BE2C (cell line): ENCODE measurements at regions not wholly inside any gene's neighbourhood (a gene's known extent, or its start where the extent isn't known, plus 50 kb on each side); places are given as distances from the start of the nearest gene placed in this dataset.

ENCODE experiments used
- DNase-seq: peaks from one replicate; pipeline ENCODE4 v3.0.0-alpha.2; 2020
- H3K27me3 ChIP-seq: fragments of 250-450 bp; sonication (Bioruptor Pico); 2 replicates; pipeline ENCODE4 v1.5.1; 2020; ENCODE audit warnings: mild to moderate bottlenecking
- H3K36me3 ChIP-seq: fragments of 250-450 bp; sonication (Bioruptor Pico); 2 replicates; pipeline ENCODE4 v1.5.1; 2020; ENCODE audit warnings: mild to moderate bottlenecking
- H3K4me1 ChIP-seq: fragments of 250-450 bp; sonication (Bioruptor Pico); 2 replicates; pipeline ENCODE4 v1.5.1; 2020
- H3K4me3 ChIP-seq: 2 replicates; pipeline ENCODE4 v1.5.1; 2011; ENCODE audit warnings: low read depth, low read length
- H3K9me3 ChIP-seq: fragments of 250-450 bp; sonication (Bioruptor Pico); 2 replicates; pipeline ENCODE4 v1.5.1; 2020
- CTCF ChIP-seq: IDR thresholded peaks from 2 replicates; pipeline ENCODE4 v1.5.1; 2012; ENCODE audit warnings: mild to moderate bottlenecking, low read depth, low read length

GRCh38 chr3:161641287-161641686, 144.7 kb downstream of the OTOL1 start:
- H3K4me1 ChIP-seq: no peaks in the 10 kb centered on the region
- H3K4me3 ChIP-seq: no peak overlapping the region
- no peak for TF ChIP-seq CTCF

GRCh38 chr3:161644891-161645635, 148.5 kb downstream of the OTOL1 start:
- Histone ChIP-seq H3K4me1 (no peaks in the 10 kb centered on the region), H3K9me3 (no peaks in the 10 kb centered on the region), H3K36me3 (no peaks in the 10 kb centered on the region), H3K27me3 (no peaks in the 10 kb centered on the region; the same call in 1 of the 2 replicates), H3K4me3 (no peak overlapping the region)
- no peak for DNase-seq
- no peak for TF ChIP-seq CTCF

More at GRCh38 chr3:161641287-161641686, 144.7 kb downstream of the OTOL1 start:
- no peaks in the 10 kb centered on the region for H3K27me3 ChIP-seq
- H3K9me3 ChIP-seq: no peaks in the 10 kb centered on the region
- H3K36me3 ChIP-seq: no peaks in the 10 kb centered on the region
- no peak for DNase-seq

- H3K4me1 ChIP-seq: no peaks in the 10 kb centered on the region
- no peaks in the 10 kb centered on the region; the same call in 1 of the 2 replicates for H3K27me3 ChIP-seq
- no peaks in the 10 kb centered on the region for H3K9me3 ChIP-seq
- H3K4me3 ChIP-seq: no peak overlapping the region
- no peaks in the 10 kb centered on the region for H3K36me3 ChIP-seq
- DNase-seq: no peak
- no peak for TF ChIP-seq CTCF
Observed at GRCh38 chr3:161647936-161648470, 151.4 kb downstream of the OTOL1 start.

- DNase-seq: no peak
- H3K4me3 ChIP-seq: no peak overlapping the region
Observed at GRCh38 chr3:161649900-161650484, 153.4 kb downstream of the OTOL1 start.

GRCh38 chr3:161657786-161658185, 161.2 kb downstream of the OTOL1 start:
- no peaks in the 10 kb centered on the region for H3K36me3 ChIP-seq
- H3K9me3 ChIP-seq: no peaks in the 10 kb centered on the region
- no peak overlapping the region for H3K4me3 ChIP-seq
- H3K27me3 ChIP-seq: no peaks in the 10 kb centered on the region
- TF ChIP-seq CTCF: no peak
- DNase-seq: no peak
- H3K4me1 ChIP-seq: no peaks in the 10 kb centered on the region

More at GRCh38 chr3:161649900-161650484, 153.4 kb downstream of the OTOL1 start:
- Histone ChIP-seq H3K4me1 (no peaks in the 10 kb centered on the region), H3K36me3 (no peaks in the 10 kb centered on the region), H3K9me3 (no peaks in the 10 kb centered on the region), H3K27me3 (no peaks in the 10 kb centered on the region; the same call in 1 of the 2 replicates)
- TF ChIP-seq CTCF: no peak

GRCh38 chr3:161671141-161671540, 174.5 kb downstream of the OTOL1 start:
- H3K27me3 ChIP-seq: no peaks in the 10 kb centered on the region
- no peak for DNase-seq
- H3K4me1 ChIP-seq: no peaks in the 10 kb centered on the region
- H3K4me3 ChIP-seq: no peak overlapping the region
- TF ChIP-seq CTCF: no peak
- no peaks in the 10 kb centered on the region for H3K36me3 ChIP-seq
- H3K9me3 ChIP-seq: no peaks in the 10 kb centered on the region
